Caco-2 (cell line): ENCODE measurements at regions not wholly inside any gene's neighbourhood (a gene's known extent, or its start where the extent isn't known, plus 50 kb on each side); places are given as distances from the start of the nearest gene placed in this dataset.

Experiments used
- BruUV-seq: library from RNA; stranded (reverse); fragments of 400-500 nt; replicated peaks from 2 replicates; lab custom pipeline; 2021; lab: Mats Ljungman, UMichigan
- CTCF ChIA-PET: fragments of 300-600 bp; sonication (Branson Sonifier 250); formaldehyde crosslinking; loops from one replicate; lab custom pipeline; 2022; ENCODE audit warnings: antibody characterized with exemption; lab: Charles Lee
- POLR2A ChIA-PET: fragments of 300-600 bp; sonication (Branson Sonifier 250); formaldehyde crosslinking; loops from one replicate; lab custom pipeline; 2022; ENCODE audit warnings: antibody characterized with exemption; lab: Charles Lee
- DNase-seq, 2 experiments: peaks; one replicate each; pipeline versions ENCODE4 v3.0.0 to v3.0.0-alpha.2; 2020 to 2022
- H3K27me3 ChIP-seq: replicated peaks from 2 replicates; pipeline ENCODE4 v1.6.0; 2011; ENCODE audit warnings: low read length; ENCODE audit not compliant: control insufficient read depth, insufficient read depth
- H3K36me3 ChIP-seq: 2 replicates; pipeline ENCODE4 v1.5.1; 2011; ENCODE audit warnings: low read length; ENCODE audit not compliant: control insufficient read depth, insufficient read depth
- H3K4me1 ChIP-seq: fragments of 250-450 bp; sonication (Bioruptor Pico); 2 replicates; pipeline ENCODE4 v1.5.1; 2020; ENCODE audit warnings: mild to moderate bottlenecking
- H3K4me3 ChIP-seq: 2 replicates; pipeline ENCODE4 v1.5.1; 2011; ENCODE audit warnings: low read depth, mild to moderate bottlenecking, control low read depth, low read length
- H3K9me3 ChIP-seq: fragments of 250-450 bp; sonication (Bioruptor Pico); 2 replicates; pipeline ENCODE4 v1.5.1; 2020; ENCODE audit warnings: mild to moderate bottlenecking, moderate library complexity
- H3K27ac Mint-ChIP-seq: one replicate; pipeline ENCODE4 v1.8.0; 2022; ENCODE audit warnings: mixed read lengths; ENCODE audit not compliant: unreplicated experiment
- H3K27me3 Mint-ChIP-seq: one replicate; pipeline ENCODE4 v1.8.0; 2022; ENCODE audit warnings: mixed read lengths; ENCODE audit not compliant: insufficient read depth, unreplicated experiment
- H3K36me3 Mint-ChIP-seq: one replicate; pipeline ENCODE4 v1.8.0; 2022; ENCODE audit warnings: mild to moderate bottlenecking, mixed read lengths; ENCODE audit not compliant: insufficient read depth, unreplicated experiment
- H3K4me1 Mint-ChIP-seq: one replicate; pipeline ENCODE4 v1.8.0; 2022; ENCODE audit warnings: low read depth, mixed read lengths; ENCODE audit not compliant: unreplicated experiment
- H3K4me3 Mint-ChIP-seq: one replicate; pipeline ENCODE4 v1.8.0; 2022; ENCODE audit warnings: mild to moderate bottlenecking, moderate library complexity, mixed read lengths; ENCODE audit not compliant: unreplicated experiment
- H3K9me3 Mint-ChIP-seq: one replicate; pipeline ENCODE4 v1.8.0; 2022; ENCODE audit warnings: mixed read lengths; ENCODE audit not compliant: unreplicated experiment
- CTCF ChIP-seq, 2 experiments: fragments of 200-600 bp in 1 of 2; IDR thresholded peaks; 1 replicate in 1 of 2; 2 replicates in 1 of 2; pipeline versions ENCODE4 v1.5.1 to v1.8.0; 2011 to 2022; ENCODE audit warnings: antibody characterized with exemption in 1 of 2, control low read depth in 1 of 2, inconsistent platforms in 1 of 2, low read depth in 1 of 2, low read length in 1 of 2, mild to moderate bottlenecking in 1 of 2, moderate library complexity in 1 of 2; ENCODE audit not compliant: insufficient read depth in 1 of 2, severe bottlenecking in 1 of 2, unreplicated experiment in 1 of 2
- intact Hi-C: fragments of 100-400 bp; cut with micrococcal nuclease; formaldehyde crosslinking; loops from one replicate; pipeline ENCODE4 v1.10.0; 2022; ENCODE audit not compliant: unreplicated experiment

GRCh38 chr13:64540976-64541375, 2689.2 kb downstream of the PCDH9 start:
- Histone ChIP-seq H3K36me3 (no peaks in the 10 kb centered on the region), H3K4me3 (no peak overlapping the region), H3K27me3 (no peaks in the 10 kb centered on the region), H3K9me3 (0 out of 2 replicates have a peak, but pooled peaks cover 2% of the 10 kb centered on the region), H3K4me1 (no peaks in the 10 kb centered on the region)
- H3K27ac Mint-ChIP-seq = no peak overlapping the region
- no peaks in the 10 kb centered on the region for H3K4me1 Mint-ChIP-seq
- H3K36me3 Mint-ChIP-seq = no peaks in the 10 kb centered on the region
- H3K4me3 Mint-ChIP-seq = no peak overlapping the region
- ChIA-PET POLR2A (no interaction called here), CTCF (no interaction called here)
- no TSS peak for BruUV-seq
- intact Hi-C loops = no loop called here
- H3K9me3 Mint-ChIP-seq = no peaks in the 10 kb centered on the region
- DNase-seq = no peak
- no peaks in the 10 kb centered on the region for H3K27me3 Mint-ChIP-seq
- no peak for TF ChIP-seq CTCF (IDR thresholded peaks at IDR 0.05; ENCODE audit: insufficient read depth in 1 of 2, low read depth in 1 of 2, low read length in 1 of 2, severe bottlenecking in 1 of 2, unreplicated experiment in 1 of 2)

GRCh38 chr13:64540468-64540867, 2689.7 kb downstream of the PCDH9 start:
- no peaks in the 10 kb centered on the region for H3K27me3 Mint-ChIP-seq
- no peak overlapping the region for H3K4me3 Mint-ChIP-seq
- Histone ChIP-seq H3K9me3 (0 out of 2 replicates have a peak, but pooled peaks cover 2% of the 10 kb centered on the region), H3K36me3 (no peaks in the 10 kb centered on the region), H3K4me3 (no peak overlapping the region), H3K27me3 (no peaks in the 10 kb centered on the region), H3K4me1 (no peaks in the 10 kb centered on the region)
- ChIA-PET POLR2A (no interaction called here), CTCF (no interaction called here)
- H3K9me3 Mint-ChIP-seq = no peaks in the 10 kb centered on the region
- H3K4me1 Mint-ChIP-seq = no peaks in the 10 kb centered on the region
- intact Hi-C loops = no loop called here
- H3K36me3 Mint-ChIP-seq = no peaks in the 10 kb centered on the region
- BruUV-seq = no TSS peak
- no peak overlapping the region for H3K27ac Mint-ChIP-seq
- DNase-seq = no peak
- TF ChIP-seq CTCF (IDR thresholded peaks at IDR 0.05; ENCODE audit: insufficient read depth in 1 of 2, low read depth in 1 of 2, low read length in 1 of 2, severe bottlenecking in 1 of 2, unreplicated experiment in 1 of 2) = no peak

GRCh38 chr13:64538711-64539110, 2691.4 kb downstream of the PCDH9 start:
- Mint-ChIP-seq H3K36me3 (no peaks in the 10 kb centered on the region), H3K4me3 (no peak overlapping the region), H3K4me1 (no peaks in the 10 kb centered on the region), H3K27me3 (no peaks in the 10 kb centered on the region), H3K27ac (no peak overlapping the region), H3K9me3 (no peaks in the 10 kb centered on the region)
- ChIA-PET POLR2A (no interaction called here), CTCF (no interaction called here)
- Histone ChIP-seq H3K36me3 (no peaks in the 10 kb centered on the region), H3K4me1 (no peaks in the 10 kb centered on the region), H3K4me3 (no peak overlapping the region), H3K27me3 (no peaks in the 10 kb centered on the region), H3K9me3 (0 out of 2 replicates have a peak, but pooled peaks cover 2% of the 10 kb centered on the region)
- DNase-seq = no peak
- BruUV-seq = no TSS peak
- intact Hi-C loops = no loop called here
- TF ChIP-seq CTCF (IDR thresholded peaks at IDR 0.05; ENCODE audit: insufficient read depth in 1 of 2, low read depth in 1 of 2, low read length in 1 of 2, severe bottlenecking in 1 of 2, unreplicated experiment in 1 of 2) = no peak
